ENCODE measurements at regions not wholly inside any gene's neighbourhood (a gene's known extent, or its start where the extent isn't known, plus 50 kb on each side); places are given as distances from the start of the nearest gene placed in this dataset.

DNA sequence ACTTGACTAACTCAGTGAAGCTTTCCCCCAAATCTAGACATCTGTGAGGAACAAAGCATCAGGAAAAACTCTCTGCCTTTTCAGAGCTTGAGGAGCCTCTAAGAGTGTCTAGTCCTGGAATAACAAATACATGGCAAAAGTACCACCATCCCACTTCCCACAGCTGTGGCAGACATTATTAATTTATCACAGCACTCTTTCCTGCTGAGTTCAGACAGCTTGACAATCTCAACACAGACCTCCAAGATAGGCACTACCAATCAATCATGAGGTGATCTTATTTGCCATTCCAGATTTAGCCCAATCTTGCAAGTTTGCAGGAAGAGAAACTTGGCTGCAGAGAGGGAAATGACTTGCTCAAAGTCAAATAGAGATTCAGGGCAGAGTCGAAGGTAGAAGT lies 202.8 kb downstream of the MN1 start:
- TF ChIP-seq, protein P1, sequence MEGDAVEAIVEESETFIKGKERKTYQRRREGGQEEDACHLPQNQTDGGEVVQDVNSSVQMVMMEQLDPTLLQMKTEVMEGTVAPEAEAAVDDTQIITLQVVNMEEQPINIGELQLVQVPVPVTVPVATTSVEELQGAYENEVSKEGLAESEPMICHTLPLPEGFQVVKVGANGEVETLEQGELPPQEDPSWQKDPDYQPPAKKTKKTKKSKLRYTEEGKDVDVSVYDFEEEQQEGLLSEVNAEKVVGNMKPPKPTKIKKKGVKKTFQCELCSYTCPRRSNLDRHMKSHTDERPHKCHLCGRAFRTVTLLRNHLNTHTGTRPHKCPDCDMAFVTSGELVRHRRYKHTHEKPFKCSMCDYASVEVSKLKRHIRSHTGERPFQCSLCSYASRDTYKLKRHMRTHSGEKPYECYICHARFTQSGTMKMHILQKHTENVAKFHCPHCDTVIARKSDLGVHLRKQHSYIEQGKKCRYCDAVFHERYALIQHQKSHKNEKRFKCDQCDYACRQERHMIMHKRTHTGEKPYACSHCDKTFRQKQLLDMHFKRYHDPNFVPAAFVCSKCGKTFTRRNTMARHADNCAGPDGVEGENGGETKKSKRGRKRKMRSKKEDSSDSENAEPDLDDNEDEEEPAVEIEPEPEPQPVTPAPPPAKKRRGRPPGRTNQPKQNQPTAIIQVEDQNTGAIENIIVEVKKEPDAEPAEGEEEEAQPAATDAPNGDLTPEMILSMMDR (conservative IDR thresholded peaks at IDR 0.05; ENCODE audit: low read depth, low read length), result no peak
- TF ChIP-seq EZH2 (IDR thresholded peaks at IDR 0.05; ENCODE audit: borderline replicate concordance, low read depth, low read length, poor library complexity, severe bottlenecking), result no peak

Measured in A673 (cell line).